ENCODE measurements at regions not wholly inside any gene's neighbourhood (a gene's known extent, or its start where the extent isn't known, plus 50 kb on each side); places are given as distances from the start of the nearest gene placed in this dataset.

GRCh38 chr5:112625689-112626438, 111.8 kb upstream of the APC start:
- H3K36me3 ChIP-seq = no peaks in the 10 kb centered on the region
- H3K27ac ChIP-seq = no peak overlapping the region
- DNase-seq = no peak
- no peak overlapping the region for H3K4me3 ChIP-seq
- intact Hi-C loops (cut with DNase I; ENCODE audit: low total_unique reads) = no loop called here
- H3K27me3 ChIP-seq = no peaks in the 10 kb centered on the region
- no peak for TF ChIP-seq POLR2A (IDR thresholded peaks at IDR 0.05)
- TF ChIP-seq, protein P1, sequence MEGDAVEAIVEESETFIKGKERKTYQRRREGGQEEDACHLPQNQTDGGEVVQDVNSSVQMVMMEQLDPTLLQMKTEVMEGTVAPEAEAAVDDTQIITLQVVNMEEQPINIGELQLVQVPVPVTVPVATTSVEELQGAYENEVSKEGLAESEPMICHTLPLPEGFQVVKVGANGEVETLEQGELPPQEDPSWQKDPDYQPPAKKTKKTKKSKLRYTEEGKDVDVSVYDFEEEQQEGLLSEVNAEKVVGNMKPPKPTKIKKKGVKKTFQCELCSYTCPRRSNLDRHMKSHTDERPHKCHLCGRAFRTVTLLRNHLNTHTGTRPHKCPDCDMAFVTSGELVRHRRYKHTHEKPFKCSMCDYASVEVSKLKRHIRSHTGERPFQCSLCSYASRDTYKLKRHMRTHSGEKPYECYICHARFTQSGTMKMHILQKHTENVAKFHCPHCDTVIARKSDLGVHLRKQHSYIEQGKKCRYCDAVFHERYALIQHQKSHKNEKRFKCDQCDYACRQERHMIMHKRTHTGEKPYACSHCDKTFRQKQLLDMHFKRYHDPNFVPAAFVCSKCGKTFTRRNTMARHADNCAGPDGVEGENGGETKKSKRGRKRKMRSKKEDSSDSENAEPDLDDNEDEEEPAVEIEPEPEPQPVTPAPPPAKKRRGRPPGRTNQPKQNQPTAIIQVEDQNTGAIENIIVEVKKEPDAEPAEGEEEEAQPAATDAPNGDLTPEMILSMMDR (IDR thresholded peaks at IDR 0.05) = no peak
- H3K9me3 ChIP-seq = no peaks in the 10 kb centered on the region
- no peaks in the 10 kb centered on the region for H3K4me1 ChIP-seq

GRCh38 chr5:112626715-112627114, 111.0 kb upstream of the APC start:
- no peaks in the 10 kb centered on the region for H3K9me3 ChIP-seq
- no peak for DNase-seq
- H3K27ac ChIP-seq = no peak overlapping the region
- H3K27me3 ChIP-seq = no peaks in the 10 kb centered on the region
- H3K36me3 ChIP-seq = no peaks in the 10 kb centered on the region
- intact Hi-C loops (cut with DNase I; ENCODE audit: low total_unique reads) = no loop called here
- TF ChIP-seq, protein P1 (IDR thresholded peaks at IDR 0.05) = no peak
- TF ChIP-seq POLR2A (IDR thresholded peaks at IDR 0.05) = no peak
- H3K4me3 ChIP-seq = no peak overlapping the region
- H3K4me1 ChIP-seq = no peaks in the 10 kb centered on the region

- no peak for DNase-seq
- no peaks in the 10 kb centered on the region for H3K36me3 ChIP-seq
- no peaks in the 10 kb centered on the region for H3K4me1 ChIP-seq
- H3K27me3 ChIP-seq = no peaks in the 10 kb centered on the region
- intact Hi-C loops (cut with DNase I; ENCODE audit: low total_unique reads) = no loop called here
- no peak overlapping the region for H3K4me3 ChIP-seq
- no peak overlapping the region for H3K27ac ChIP-seq
- H3K9me3 ChIP-seq = no peaks in the 10 kb centered on the region
- no peak for TF ChIP-seq POLR2A (IDR thresholded peaks at IDR 0.05)
- TF ChIP-seq, protein P1 (IDR thresholded peaks at IDR 0.05) = no peak
Observed at GRCh38 chr5:112628214-112628980, 109.3 kb upstream of the APC start.

DNA sequence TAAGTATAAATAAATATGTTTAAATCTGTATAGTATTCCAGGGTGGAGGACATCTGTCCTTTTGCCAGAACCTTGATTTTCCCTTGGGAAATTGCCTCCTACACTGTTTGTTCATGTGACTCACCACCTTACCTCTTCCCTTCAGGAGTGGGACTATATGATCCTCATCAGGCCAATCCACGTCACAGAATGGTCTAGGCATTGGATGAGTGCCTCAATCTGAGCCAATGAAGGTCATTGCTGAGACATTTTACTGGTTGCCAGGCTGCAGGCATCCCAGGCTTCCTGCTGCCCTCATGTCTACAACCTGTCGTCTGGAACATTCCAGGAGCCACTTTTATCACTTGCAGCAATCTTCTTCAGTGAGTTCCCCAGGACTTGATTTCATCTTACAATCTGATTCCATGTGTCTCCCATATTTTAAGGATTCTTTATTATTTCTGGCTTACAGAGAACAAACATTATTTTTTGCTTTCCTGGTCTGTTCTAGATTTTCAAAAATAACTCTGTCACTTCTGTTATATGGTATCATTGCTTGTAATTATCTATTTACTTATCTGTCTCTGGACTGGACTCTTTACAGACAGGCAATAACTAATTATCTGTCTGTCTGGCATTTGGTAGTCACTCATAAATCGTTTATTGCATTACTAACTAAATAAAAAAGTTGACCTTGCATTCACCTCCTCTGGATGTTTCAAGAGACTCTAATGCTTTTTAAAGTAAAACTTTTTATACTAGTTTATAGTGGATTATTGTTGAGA, 107.3 kb upstream of the APC start:
- no peaks in the 10 kb centered on the region for H3K27me3 ChIP-seq
- no peaks in the 10 kb centered on the region for H3K36me3 ChIP-seq
- intact Hi-C loops (cut with DNase I; ENCODE audit: low total_unique reads) = no loop called here
- no peak overlapping the region for H3K27ac ChIP-seq
- TF ChIP-seq, protein P1 (IDR thresholded peaks at IDR 0.05) = no peak
- TF ChIP-seq POLR2A (IDR thresholded peaks at IDR 0.05) = no peak
- no peaks in the 10 kb centered on the region for H3K9me3 ChIP-seq
- H3K4me1 ChIP-seq = no peaks in the 10 kb centered on the region
- H3K4me3 ChIP-seq = no peak overlapping the region
- DNase-seq = no peak
